HepG2 (cell line): ENCODE measurements at regions not wholly inside any gene's neighbourhood (a gene's known extent, or its start where the extent isn't known, plus 50 kb on each side); places are given as distances from the start of the nearest gene placed in this dataset.
A peak's percentile ranks its signal among the peaks of the same experiment; 100 is the strongest.

Experiments used
- ARID5B ChIP-seq: IDR thresholded peaks from 2 replicates; pipeline ENCODE4 v1.4.0; 2020; ENCODE audit warnings: mild to moderate bottlenecking, missing genetic modification reagents
- ATF5 ChIP-seq: sonication (generic); formaldehyde crosslinking; IDR thresholded peaks from 2 replicates; pipeline ENCODE4 v1.4.0; 2020; ENCODE audit warnings: mild to moderate bottlenecking, low read depth, missing genetic modification reagents
- BCL6 ChIP-seq: IDR thresholded peaks from 2 replicates; pipeline ENCODE4 v1.6.1; 2016; ENCODE audit warnings: missing genetic modification reagents, missing compliant biosample characterization
- FIP1L1 ChIP-seq: fragments of 200-400 bp; formaldehyde crosslinking; IDR thresholded peaks from 2 replicates; pipeline ENCODE4 v1.6.1; 2018; ENCODE audit warnings: low read depth, mild to moderate bottlenecking, low read length, moderate library complexity, borderline replicate concordance; ENCODE audit not compliant: insufficient read depth
- FOXA3 ChIP-seq: IDR thresholded peaks from 2 replicates; pipeline ENCODE4 v1.6.1; 2016; ENCODE audit warnings: missing genetic modification reagents, missing compliant biosample characterization
- GATA4 ChIP-seq: sonication (generic); IDR thresholded peaks from 2 replicates; pipeline ENCODE4 v1.6.1; 2016; ENCODE audit warnings: antibody characterized with exemption, low read depth, borderline replicate concordance
- GATAD2A ChIP-seq: IDR thresholded peaks from 2 replicates; pipeline ENCODE4 v1.6.1; 2016
- GTF2F1 ChIP-seq: fragments of 150-350 bp; IDR thresholded peaks from 2 replicates; pipeline ENCODE4 v1.6.1; 2014; ENCODE audit warnings: low read length
- HNRNPH1 ChIP-seq: fragments of 200-400 bp; formaldehyde crosslinking; optimal IDR thresholded peaks from 2 replicates; pipeline ENCODE3; 2017; ENCODE audit warnings: mild to moderate bottlenecking, low read depth, low read length
- IRX3 ChIP-seq: sonication (generic); formaldehyde crosslinking; IDR thresholded peaks from 2 replicates; pipeline ENCODE4 v1.8.1; 2023; ENCODE audit warnings: mild to moderate bottlenecking, low read depth, missing genetic modification reagents, borderline replicate concordance
- MXD4 ChIP-seq: IDR thresholded peaks from 2 replicates; pipeline ENCODE4 v1.6.1; 2016; ENCODE audit warnings: mild to moderate bottlenecking, missing biosample characterization, missing genetic modification reagents
- PHF5A ChIP-seq: IDR thresholded peaks from one replicate; pipeline ENCODE4 v1.6.1; 2018; ENCODE audit warnings: low read depth, missing genetic modification reagents; ENCODE audit not compliant: unreplicated experiment
- RBM22 ChIP-seq: fragments of 200-400 bp; formaldehyde crosslinking; optimal IDR thresholded peaks from 2 replicates; pipeline ENCODE3; 2017; ENCODE audit warnings: mild to moderate bottlenecking, low read length, moderate library complexity
- RXRA ChIP-seq: sonication (generic); formaldehyde crosslinking; IDR thresholded peaks from 2 replicates; pipeline ENCODE4 v1.5.1; 2020; ENCODE audit warnings: missing genetic modification reagents
- SMAD3 ChIP-seq: sonication (generic); formaldehyde crosslinking; IDR thresholded peaks from 2 replicates; pipeline ENCODE4 v1.4.0; 2020; ENCODE audit warnings: missing genetic modification reagents
- SNAI1 ChIP-seq: sonication (generic); formaldehyde crosslinking; IDR thresholded peaks from 2 replicates; pipeline ENCODE4 v1.5.0; 2020; ENCODE audit warnings: mild to moderate bottlenecking, missing genetic modification reagents, borderline replicate concordance
- SNAPC5 ChIP-seq: sonication (generic); formaldehyde crosslinking; IDR thresholded peaks from 2 replicates; pipeline ENCODE4 v1.8.1; 2023; ENCODE audit warnings: mild to moderate bottlenecking, missing genetic modification reagents, borderline replicate concordance
- TFAP4 ChIP-seq: sonication (generic); IDR thresholded peaks from 2 replicates; pipeline ENCODE4 v1.6.1; 2016; ENCODE audit warnings: low read depth, borderline replicate concordance
- ZBTB26 ChIP-seq: IDR thresholded peaks from 2 replicates; pipeline ENCODE4 v1.6.1; 2016; ENCODE audit warnings: missing compliant biosample characterization, missing genetic modification reagents, borderline replicate concordance
- ZFP37 ChIP-seq: sonication (generic); formaldehyde crosslinking; IDR thresholded peaks from 2 replicates; pipeline ENCODE4 v1.4.0; 2020; ENCODE audit warnings: missing genetic modification reagents, borderline replicate concordance
- ZNF263 ChIP-seq: sonication (generic); formaldehyde crosslinking; IDR thresholded peaks from 2 replicates; pipeline ENCODE4 v1.4.0; 2020; ENCODE audit warnings: missing genetic modification reagents
- ZNF382 ChIP-seq: sonication (generic); formaldehyde crosslinking; IDR thresholded peaks from 2 replicates; pipeline ENCODE4 v1.5.0; 2020; ENCODE audit warnings: missing genetic modification reagents, mild to moderate bottlenecking, borderline replicate concordance
- ZNF503 ChIP-seq: sonication (generic); formaldehyde crosslinking; IDR thresholded peaks from 2 replicates; pipeline ENCODE4 v1.4.0; 2020; ENCODE audit warnings: missing genetic modification reagents
- ZNF614 ChIP-seq: IDR thresholded peaks from 2 replicates; pipeline ENCODE4 v1.6.1; 2018; ENCODE audit warnings: missing biosample characterization, missing genetic modification reagents, inconsistent platforms, borderline replicate concordance

- no peak for TF ChIP-seq MXD4
- TF ChIP-seq ZBTB26 (CRISPR knock-in tag), result no peak
- TF ChIP-seq HNRNPH1, result no peak
- TF ChIP-seq FIP1L1, result no peak
- TF ChIP-seq ZFP37 (CRISPR knock-in tag), result no peak
- TF ChIP-seq SMAD3 (CRISPR knock-in tag), result no peak
- TF ChIP-seq ARID5B, result peak; percentile 69; the same call in 1 of the 2 replicates
- no peak for TF ChIP-seq ZNF382
- no peak for TF ChIP-seq RXRA (CRISPR knock-in tag)
- no peak for TF ChIP-seq SNAPC5 (CRISPR knock-in tag)
- no peak for TF ChIP-seq ZNF614 (CRISPR knock-in tag)
- no peak for TF ChIP-seq TFAP4
- no peak for TF ChIP-seq ATF5
- no peak for TF ChIP-seq RBM22
- no peak for TF ChIP-seq GTF2F1
- peak; percentile 41; the same call in 1 of the 2 replicates for TF ChIP-seq GATAD2A (CRISPR knock-in tag)
- TF ChIP-seq GATA4, result no peak
- no peak for TF ChIP-seq SNAI1 (CRISPR knock-in tag)
- TF ChIP-seq IRX3, result no peak
- TF ChIP-seq ZNF503 (CRISPR knock-in tag), result no peak
- TF ChIP-seq FOXA3 (CRISPR knock-in tag), result peak; percentile 48; the same call in 1 of the 2 replicates
- TF ChIP-seq BCL6, result no peak
- TF ChIP-seq ZNF263 (CRISPR knock-in tag), result no peak
- TF ChIP-seq PHF5A (CRISPR knock-in tag), result no peak
These were observed 143.4 kb upstream of the SERPINE2 start (continued) for GRCh38 chr2:224182498-224182897.
